ENCODE measurements at regions not wholly inside any gene's neighbourhood (a gene's known extent, or its start where the extent isn't known, plus 50 kb on each side); places are given as distances from the start of the nearest gene placed in this dataset.

GRCh38 chr22:48481748-48482147 lies 1345.9 kb downstream of the BRD1 start:
- Mint-ChIP-seq H3K27ac (ENCODE audit: unreplicated experiment) (no peak overlapping the region), H3K4me3 (no peak overlapping the region)
- DNase-seq (ENCODE audit: low read depth, low spot score) = no peak

GRCh38 chr22:48478529-48479265 lies 1349.0 kb downstream of the BRD1 start:
- DNase-seq (ENCODE audit: low read depth, low spot score) = no peak
- H3K27me3 Mint-ChIP-seq (ENCODE audit: low read depth) = no peaks in the 10 kb centered on the region
- no peak overlapping the region for H3K27ac Mint-ChIP-seq (ENCODE audit: unreplicated experiment)
- H3K36me3 Mint-ChIP-seq (ENCODE audit: low read depth) = no peaks in the 10 kb centered on the region
- TF ChIP-seq, protein P1, sequence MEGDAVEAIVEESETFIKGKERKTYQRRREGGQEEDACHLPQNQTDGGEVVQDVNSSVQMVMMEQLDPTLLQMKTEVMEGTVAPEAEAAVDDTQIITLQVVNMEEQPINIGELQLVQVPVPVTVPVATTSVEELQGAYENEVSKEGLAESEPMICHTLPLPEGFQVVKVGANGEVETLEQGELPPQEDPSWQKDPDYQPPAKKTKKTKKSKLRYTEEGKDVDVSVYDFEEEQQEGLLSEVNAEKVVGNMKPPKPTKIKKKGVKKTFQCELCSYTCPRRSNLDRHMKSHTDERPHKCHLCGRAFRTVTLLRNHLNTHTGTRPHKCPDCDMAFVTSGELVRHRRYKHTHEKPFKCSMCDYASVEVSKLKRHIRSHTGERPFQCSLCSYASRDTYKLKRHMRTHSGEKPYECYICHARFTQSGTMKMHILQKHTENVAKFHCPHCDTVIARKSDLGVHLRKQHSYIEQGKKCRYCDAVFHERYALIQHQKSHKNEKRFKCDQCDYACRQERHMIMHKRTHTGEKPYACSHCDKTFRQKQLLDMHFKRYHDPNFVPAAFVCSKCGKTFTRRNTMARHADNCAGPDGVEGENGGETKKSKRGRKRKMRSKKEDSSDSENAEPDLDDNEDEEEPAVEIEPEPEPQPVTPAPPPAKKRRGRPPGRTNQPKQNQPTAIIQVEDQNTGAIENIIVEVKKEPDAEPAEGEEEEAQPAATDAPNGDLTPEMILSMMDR (conservative IDR thresholded peaks at IDR 0.05) = no peak
- no peaks in the 10 kb centered on the region for H3K4me1 Mint-ChIP-seq
- no peaks in the 10 kb centered on the region for H3K9me3 Mint-ChIP-seq
- H3K4me3 Mint-ChIP-seq = no peak overlapping the region

More at GRCh38 chr22:48481748-48482147, 1345.9 kb downstream of the BRD1 start:
- H3K36me3 Mint-ChIP-seq (ENCODE audit: low read depth) = no peaks in the 10 kb centered on the region
- H3K9me3 Mint-ChIP-seq = no peaks in the 10 kb centered on the region
- TF ChIP-seq, protein P1 (conservative IDR thresholded peaks at IDR 0.05) = no peak
- peaks cover 5% of the 10 kb centered on the region for H3K4me1 Mint-ChIP-seq
- peaks cover 15% of the 10 kb centered on the region for H3K27me3 Mint-ChIP-seq (ENCODE audit: low read depth)

DNA sequence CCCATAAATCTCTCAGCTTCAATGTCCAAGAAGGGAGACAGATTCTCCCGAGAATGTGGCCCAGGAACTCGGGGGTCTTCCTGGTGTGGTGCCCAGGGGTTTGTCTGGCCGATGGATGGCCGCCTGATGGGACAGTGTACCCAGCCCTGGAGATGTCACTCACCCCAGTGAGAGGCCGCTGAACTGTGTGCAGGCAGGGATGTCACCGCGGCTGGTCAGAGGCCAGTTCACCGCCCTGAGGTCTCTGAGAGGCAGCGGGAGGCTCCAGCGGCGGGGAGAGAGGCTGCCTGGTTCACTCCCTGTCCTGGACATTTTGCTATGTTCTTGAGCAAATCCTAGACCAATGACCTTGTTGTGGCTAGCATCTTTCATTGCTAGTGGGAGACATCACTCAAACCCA lies 1349.5 kb downstream of the BRD1 start:
- H3K27ac Mint-ChIP-seq (ENCODE audit: unreplicated experiment) = no peak overlapping the region
- H3K36me3 Mint-ChIP-seq (ENCODE audit: low read depth) = no peaks in the 10 kb centered on the region
- TF ChIP-seq, protein P1 (conservative IDR thresholded peaks at IDR 0.05) = no peak
- H3K4me1 Mint-ChIP-seq = no peaks in the 10 kb centered on the region
- DNase-seq (ENCODE audit: low read depth, low spot score) = no peak
- H3K9me3 Mint-ChIP-seq = no peaks in the 10 kb centered on the region
- H3K27me3 Mint-ChIP-seq (ENCODE audit: low read depth) = no peaks in the 10 kb centered on the region
- H3K4me3 Mint-ChIP-seq = no peak overlapping the region

GRCh38 chr22:48477031-48477721 lies 1350.5 kb downstream of the BRD1 start:
- no peaks in the 10 kb centered on the region for H3K36me3 Mint-ChIP-seq (ENCODE audit: low read depth)
- H3K27ac Mint-ChIP-seq (ENCODE audit: unreplicated experiment) = no peak overlapping the region
- no peak overlapping the region for H3K4me3 Mint-ChIP-seq
- H3K27me3 Mint-ChIP-seq (ENCODE audit: low read depth) = no peaks in the 10 kb centered on the region
- no peaks in the 10 kb centered on the region for H3K9me3 Mint-ChIP-seq
- TF ChIP-seq, protein P1 (conservative IDR thresholded peaks at IDR 0.05) = no peak
- H3K4me1 Mint-ChIP-seq = no peaks in the 10 kb centered on the region
- DNase-seq (ENCODE audit: low read depth, low spot score) = no peak

DNA sequence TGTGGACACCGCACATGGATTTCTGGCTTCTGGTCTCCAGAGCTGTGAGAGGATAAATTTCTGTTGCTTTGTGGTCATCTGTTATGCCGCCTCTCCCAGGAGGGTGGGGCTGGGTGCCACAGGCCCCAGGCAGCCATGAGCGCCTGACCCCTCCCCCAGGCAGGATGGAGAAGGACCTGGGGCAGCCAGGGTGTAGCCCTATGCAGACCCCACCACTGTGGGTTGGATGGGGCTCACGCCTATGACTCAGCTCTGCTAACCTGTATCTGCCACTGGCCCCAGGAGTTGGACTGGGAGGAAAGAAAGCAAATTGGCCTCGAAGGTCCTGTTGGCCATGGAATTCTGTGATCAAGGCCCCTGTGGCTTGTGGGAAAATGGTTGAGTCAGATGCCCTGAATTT lies 1351.1 kb downstream of the BRD1 start:
- Mint-ChIP-seq H3K9me3 (no peaks in the 10 kb centered on the region), H3K4me3 (no peak overlapping the region), H3K27ac (ENCODE audit: unreplicated experiment) (no peak overlapping the region), H3K4me1 (no peaks in the 10 kb centered on the region), H3K27me3 (ENCODE audit: low read depth) (no peaks in the 10 kb centered on the region), H3K36me3 (ENCODE audit: low read depth) (no peaks in the 10 kb centered on the region)
- TF ChIP-seq, protein P1 (conservative IDR thresholded peaks at IDR 0.05) = no peak
- no peak for DNase-seq (ENCODE audit: low read depth, low spot score)

Measured in neural crest cell (in vitro differentiated cells).